Caco-2 (cell line): ENCODE measurements at regions not wholly inside any gene's neighbourhood (a gene's known extent, or its start where the extent isn't known, plus 50 kb on each side); places are given as distances from the start of the nearest gene placed in this dataset.
"Not testable (repeated sequence)": the region's sequence is repeated elsewhere in the genome, so short reads cannot be mapped to it uniquely, and the experiment has no call there.

ENCODE experiments used
- BruUV-seq: library from RNA; stranded (reverse); fragments of 400-500 nt; replicated peaks from 2 replicates; lab custom pipeline; 2021; lab: Mats Ljungman, UMichigan
- CTCF ChIA-PET: fragments of 300-600 bp; sonication (Branson Sonifier 250); formaldehyde crosslinking; loops from one replicate; lab custom pipeline; 2022; ENCODE audit warnings: antibody characterized with exemption; lab: Charles Lee
- POLR2A ChIA-PET: fragments of 300-600 bp; sonication (Branson Sonifier 250); formaldehyde crosslinking; loops from one replicate; lab custom pipeline; 2022; ENCODE audit warnings: antibody characterized with exemption; lab: Charles Lee
- DNase-seq, 2 experiments: peaks; one replicate each; pipeline versions ENCODE4 v3.0.0 to v3.0.0-alpha.2; 2020 to 2022
- H3K27me3 ChIP-seq: replicated peaks from 2 replicates; pipeline ENCODE4 v1.6.0; 2011; ENCODE audit warnings: low read length; ENCODE audit not compliant: control insufficient read depth, insufficient read depth
- H3K36me3 ChIP-seq: 2 replicates; pipeline ENCODE4 v1.5.1; 2011; ENCODE audit warnings: low read length; ENCODE audit not compliant: control insufficient read depth, insufficient read depth
- H3K4me1 ChIP-seq: fragments of 250-450 bp; sonication (Bioruptor Pico); 2 replicates; pipeline ENCODE4 v1.5.1; 2020; ENCODE audit warnings: mild to moderate bottlenecking
- H3K4me3 ChIP-seq: 2 replicates; pipeline ENCODE4 v1.5.1; 2011; ENCODE audit warnings: low read depth, mild to moderate bottlenecking, control low read depth, low read length
- H3K9me3 ChIP-seq: fragments of 250-450 bp; sonication (Bioruptor Pico); 2 replicates; pipeline ENCODE4 v1.5.1; 2020; ENCODE audit warnings: mild to moderate bottlenecking, moderate library complexity
- H3K27ac Mint-ChIP-seq: one replicate; pipeline ENCODE4 v1.8.0; 2022; ENCODE audit warnings: mixed read lengths; ENCODE audit not compliant: unreplicated experiment
- H3K27me3 Mint-ChIP-seq: one replicate; pipeline ENCODE4 v1.8.0; 2022; ENCODE audit warnings: mixed read lengths; ENCODE audit not compliant: insufficient read depth, unreplicated experiment
- H3K36me3 Mint-ChIP-seq: one replicate; pipeline ENCODE4 v1.8.0; 2022; ENCODE audit warnings: mild to moderate bottlenecking, mixed read lengths; ENCODE audit not compliant: insufficient read depth, unreplicated experiment
- H3K4me1 Mint-ChIP-seq: one replicate; pipeline ENCODE4 v1.8.0; 2022; ENCODE audit warnings: low read depth, mixed read lengths; ENCODE audit not compliant: unreplicated experiment
- H3K4me3 Mint-ChIP-seq: one replicate; pipeline ENCODE4 v1.8.0; 2022; ENCODE audit warnings: mild to moderate bottlenecking, moderate library complexity, mixed read lengths; ENCODE audit not compliant: unreplicated experiment
- H3K9me3 Mint-ChIP-seq: one replicate; pipeline ENCODE4 v1.8.0; 2022; ENCODE audit warnings: mixed read lengths; ENCODE audit not compliant: unreplicated experiment
- intact Hi-C: fragments of 100-400 bp; cut with micrococcal nuclease; formaldehyde crosslinking; loops from one replicate; pipeline ENCODE4 v1.10.0; 2022; ENCODE audit not compliant: unreplicated experiment
- TF ChIP-seq, protein P1 (sequence below), 2 experiments: fragments of 200-600 bp in 1 of 2; IDR thresholded peaks; 1 replicate in 1 of 2; 2 replicates in 1 of 2; pipeline versions ENCODE4 v1.5.1 to v1.8.0; 2011 to 2022; ENCODE audit warnings: antibody characterized with exemption in 1 of 2, control low read depth in 1 of 2, inconsistent platforms in 1 of 2, low read depth in 1 of 2, low read length in 1 of 2, mild to moderate bottlenecking in 1 of 2, moderate library complexity in 1 of 2; ENCODE audit not compliant: insufficient read depth in 1 of 2, severe bottlenecking in 1 of 2, unreplicated experiment in 1 of 2

DNA sequence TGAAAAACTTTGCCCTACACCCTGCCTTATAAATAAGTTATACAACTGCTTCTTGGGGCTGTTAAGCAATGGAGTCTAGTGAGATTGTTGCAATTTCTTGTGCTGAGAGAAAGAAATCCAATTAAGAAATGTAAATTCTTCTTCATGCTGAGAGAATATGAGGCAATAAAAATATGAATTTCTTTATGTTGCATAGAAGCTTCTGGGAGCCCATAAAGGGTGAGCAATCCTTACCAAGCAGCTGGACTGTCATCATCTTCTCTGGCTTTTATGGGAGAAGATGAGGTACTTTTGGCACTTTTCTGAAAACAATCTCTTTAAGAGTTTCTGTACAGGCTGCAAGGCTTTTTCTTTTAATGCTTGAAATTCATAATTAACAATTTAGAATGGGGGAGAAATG is 204.3 kb downstream of the DMRTA1 start:
- TF ChIP-seq, protein P1, sequence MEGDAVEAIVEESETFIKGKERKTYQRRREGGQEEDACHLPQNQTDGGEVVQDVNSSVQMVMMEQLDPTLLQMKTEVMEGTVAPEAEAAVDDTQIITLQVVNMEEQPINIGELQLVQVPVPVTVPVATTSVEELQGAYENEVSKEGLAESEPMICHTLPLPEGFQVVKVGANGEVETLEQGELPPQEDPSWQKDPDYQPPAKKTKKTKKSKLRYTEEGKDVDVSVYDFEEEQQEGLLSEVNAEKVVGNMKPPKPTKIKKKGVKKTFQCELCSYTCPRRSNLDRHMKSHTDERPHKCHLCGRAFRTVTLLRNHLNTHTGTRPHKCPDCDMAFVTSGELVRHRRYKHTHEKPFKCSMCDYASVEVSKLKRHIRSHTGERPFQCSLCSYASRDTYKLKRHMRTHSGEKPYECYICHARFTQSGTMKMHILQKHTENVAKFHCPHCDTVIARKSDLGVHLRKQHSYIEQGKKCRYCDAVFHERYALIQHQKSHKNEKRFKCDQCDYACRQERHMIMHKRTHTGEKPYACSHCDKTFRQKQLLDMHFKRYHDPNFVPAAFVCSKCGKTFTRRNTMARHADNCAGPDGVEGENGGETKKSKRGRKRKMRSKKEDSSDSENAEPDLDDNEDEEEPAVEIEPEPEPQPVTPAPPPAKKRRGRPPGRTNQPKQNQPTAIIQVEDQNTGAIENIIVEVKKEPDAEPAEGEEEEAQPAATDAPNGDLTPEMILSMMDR (IDR thresholded peaks at IDR 0.05; ENCODE audit: insufficient read depth in 1 of 2, low read depth in 1 of 2, low read length in 1 of 2, severe bottlenecking in 1 of 2, unreplicated experiment in 1 of 2), result no peak
- no peaks in the 10 kb centered on the region for H3K4me1 ChIP-seq
- no peaks in the 10 kb centered on the region for H3K36me3 ChIP-seq
- no peaks in the 10 kb centered on the region for H3K27me3 ChIP-seq
- no peaks in the 10 kb centered on the region for H3K9me3 Mint-ChIP-seq
- no peaks in the 10 kb centered on the region for H3K9me3 ChIP-seq
- H3K4me3 ChIP-seq, result no peak overlapping the region
- no peaks in the 10 kb centered on the region for H3K4me1 Mint-ChIP-seq
- CTCF ChIA-PET, result no interaction called here
- DNase-seq, result no peak
- BruUV-seq, result no TSS peak
- no peaks in the 10 kb centered on the region for H3K36me3 Mint-ChIP-seq
- peaks cover 4% of the 10 kb centered on the region for H3K27me3 Mint-ChIP-seq
- no peak overlapping the region for H3K27ac Mint-ChIP-seq
- no peak overlapping the region for H3K4me3 Mint-ChIP-seq
- POLR2A ChIA-PET, result no interaction called here
- intact Hi-C loops, result no loop called here

DNA sequence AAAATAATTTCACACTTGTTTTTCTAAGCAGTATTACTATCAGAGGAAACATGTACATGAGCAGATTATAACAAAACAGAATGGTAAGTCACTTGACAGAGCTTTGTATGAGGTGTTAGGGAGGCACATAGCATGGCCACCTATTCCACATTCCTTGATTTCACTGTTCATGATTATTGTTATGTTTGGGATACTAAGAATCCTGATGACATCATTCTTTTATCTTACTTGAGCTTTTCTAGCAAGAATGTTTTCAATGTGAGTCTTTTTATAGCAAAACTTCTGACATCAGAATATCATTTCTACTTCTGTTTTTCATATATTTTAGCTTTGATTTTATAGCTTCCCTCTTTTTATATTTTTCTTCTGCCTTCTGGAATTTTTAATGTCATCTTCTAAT is 208.2 kb downstream of the DMRTA1 start:
- BruUV-seq, result no TSS peak
- H3K4me1 Mint-ChIP-seq, result no peaks in the 10 kb centered on the region
- no peak overlapping the region for H3K27ac Mint-ChIP-seq

DNA sequence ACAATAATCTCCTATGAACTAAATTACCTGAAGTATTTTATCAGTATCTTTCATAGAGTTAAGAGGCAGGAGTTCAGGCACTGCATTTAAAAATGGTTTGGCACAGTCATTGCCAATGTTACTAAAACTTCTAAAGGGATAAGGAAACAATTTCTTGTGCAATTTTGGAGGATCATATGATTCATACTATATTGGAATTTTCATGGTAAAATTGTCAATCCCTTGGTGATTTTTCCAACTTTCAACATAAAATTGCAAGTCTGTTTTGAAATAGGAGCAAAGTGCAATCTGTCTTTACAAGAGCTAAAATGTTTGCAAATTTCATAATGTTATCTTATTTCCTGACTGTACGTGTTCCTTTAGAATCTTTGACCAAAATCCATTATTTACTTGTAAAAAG is 211.1 kb downstream of the DMRTA1 start:
- intact Hi-C loops, result no loop called here
- no peaks in the 10 kb centered on the region for H3K4me1 Mint-ChIP-seq
- H3K27ac Mint-ChIP-seq, result no peak overlapping the region
- no peak overlapping the region for H3K4me3 Mint-ChIP-seq
- Histone ChIP-seq H3K27me3 (no peaks in the 10 kb centered on the region), H3K4me1 (no peaks in the 10 kb centered on the region), H3K9me3 (no peaks in the 10 kb centered on the region), H3K36me3 (no peaks in the 10 kb centered on the region), H3K4me3 (no peak overlapping the region)
- no peak for DNase-seq
- H3K27me3 Mint-ChIP-seq, result peaks cover 13% of the 10 kb centered on the region
- ChIA-PET CTCF (no interaction called here), POLR2A (no interaction called here)
- TF ChIP-seq, protein P1 (IDR thresholded peaks at IDR 0.05; ENCODE audit: insufficient read depth in 1 of 2, low read depth in 1 of 2, low read length in 1 of 2, severe bottlenecking in 1 of 2, unreplicated experiment in 1 of 2), result no peak
- BruUV-seq, result no TSS peak
- H3K9me3 Mint-ChIP-seq, result no peaks in the 10 kb centered on the region
- no peaks in the 10 kb centered on the region for H3K36me3 Mint-ChIP-seq

More for the DNA sequence above, 208.2 kb downstream of the DMRTA1 start:
- H3K9me3 ChIP-seq, result no peaks in the 10 kb centered on the region
- no peak overlapping the region for H3K4me3 ChIP-seq
- Mint-ChIP-seq H3K4me3 (no peak overlapping the region), H3K27me3 (peaks cover 2% of the 10 kb centered on the region), H3K36me3 (no peaks in the 10 kb centered on the region), H3K9me3 (no peaks in the 10 kb centered on the region)
- TF ChIP-seq, protein P1 (IDR thresholded peaks at IDR 0.05; ENCODE audit: insufficient read depth in 1 of 2, low read depth in 1 of 2, low read length in 1 of 2, severe bottlenecking in 1 of 2, unreplicated experiment in 1 of 2), result no peak
- DNase-seq, result no peak
- ChIA-PET POLR2A (no interaction called here), CTCF (no interaction called here)
- intact Hi-C loops, result no loop called here
- H3K4me1 ChIP-seq, result no peaks in the 10 kb centered on the region
- no peaks in the 10 kb centered on the region for H3K27me3 ChIP-seq
- no peaks in the 10 kb centered on the region for H3K36me3 ChIP-seq

DNA sequence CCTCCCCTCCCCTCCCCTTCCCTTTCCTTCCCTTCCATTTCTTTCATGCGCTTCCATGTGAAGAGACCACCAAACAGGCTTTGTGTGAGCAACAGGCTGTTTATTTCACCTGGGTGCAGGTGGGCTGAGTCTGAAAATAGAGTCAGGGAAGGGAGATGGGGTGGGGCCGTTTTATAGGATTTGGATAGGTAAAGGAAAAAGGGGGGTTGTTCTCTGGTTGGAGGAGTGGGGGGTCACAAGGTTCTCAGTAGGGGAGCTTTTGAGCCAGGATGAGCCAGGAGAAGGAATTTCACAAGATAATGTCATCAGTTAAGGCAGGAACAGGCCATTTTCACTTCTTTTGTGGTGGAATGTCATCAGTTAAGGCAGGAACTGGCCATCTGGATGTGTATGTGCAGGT is 211.9 kb downstream of the DMRTA1 start:
- H3K4me1 ChIP-seq, H3K9me3 Mint-ChIP-seq, H3K4me3 ChIP-seq, intact Hi-C loops, H3K9me3 ChIP-seq, POLR2A ChIA-PET, H3K4me1 Mint-ChIP-seq, H3K36me3 ChIP-seq, H3K27ac Mint-ChIP-seq, CTCF ChIA-PET, DNase-seq, H3K27me3 ChIP-seq, BruUV-seq, H3K4me3 Mint-ChIP-seq, H3K36me3 Mint-ChIP-seq: not testable (repeated sequence)
- H3K27me3 Mint-ChIP-seq, result peaks cover 21% of the 10 kb centered on the region
